Neural progenitor cell (in vitro differentiated cells): ENCODE measurements at regions not wholly inside any gene's neighbourhood (a gene's known extent, or its start where the extent isn't known, plus 50 kb on each side); places are given as distances from the start of the nearest gene placed in this dataset.

ENCODE experiments used
- EZH2 ChIP-seq: fragments of 200-600 bp; sonication (generic); IDR thresholded peaks from 2 replicates; pipeline ENCODE4 v1.6.1; 2017; ENCODE audit warnings: antibody characterized with exemption, mild to moderate bottlenecking, moderate library complexity
- TF ChIP-seq, protein P1 (sequence below): fragments of 200-600 bp; sonication (generic); IDR thresholded peaks from 2 replicates; pipeline ENCODE4 v1.5.1; 2017; ENCODE audit warnings: antibody characterized with exemption, mild to moderate bottlenecking

DNA sequence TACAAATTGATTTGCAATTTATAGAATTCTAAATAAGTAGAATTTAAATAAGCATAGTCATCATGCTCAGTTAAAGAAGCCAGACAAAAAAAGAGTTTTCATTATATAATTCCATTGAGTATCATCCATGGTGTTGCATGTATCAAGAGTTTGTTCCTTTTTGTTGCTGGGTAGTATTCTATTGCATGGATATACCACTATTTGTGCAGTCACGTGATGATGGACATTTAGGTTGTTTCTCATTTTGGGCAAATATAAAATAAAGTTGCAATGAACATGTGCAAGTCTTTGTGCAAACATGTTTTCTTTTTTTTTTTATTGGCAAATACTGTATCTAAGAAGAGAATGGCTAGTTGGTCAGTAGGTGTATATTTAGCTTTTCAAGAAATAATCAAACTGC lies 186.2 kb upstream of the FRMD6 start:
- TF ChIP-seq, protein P1, sequence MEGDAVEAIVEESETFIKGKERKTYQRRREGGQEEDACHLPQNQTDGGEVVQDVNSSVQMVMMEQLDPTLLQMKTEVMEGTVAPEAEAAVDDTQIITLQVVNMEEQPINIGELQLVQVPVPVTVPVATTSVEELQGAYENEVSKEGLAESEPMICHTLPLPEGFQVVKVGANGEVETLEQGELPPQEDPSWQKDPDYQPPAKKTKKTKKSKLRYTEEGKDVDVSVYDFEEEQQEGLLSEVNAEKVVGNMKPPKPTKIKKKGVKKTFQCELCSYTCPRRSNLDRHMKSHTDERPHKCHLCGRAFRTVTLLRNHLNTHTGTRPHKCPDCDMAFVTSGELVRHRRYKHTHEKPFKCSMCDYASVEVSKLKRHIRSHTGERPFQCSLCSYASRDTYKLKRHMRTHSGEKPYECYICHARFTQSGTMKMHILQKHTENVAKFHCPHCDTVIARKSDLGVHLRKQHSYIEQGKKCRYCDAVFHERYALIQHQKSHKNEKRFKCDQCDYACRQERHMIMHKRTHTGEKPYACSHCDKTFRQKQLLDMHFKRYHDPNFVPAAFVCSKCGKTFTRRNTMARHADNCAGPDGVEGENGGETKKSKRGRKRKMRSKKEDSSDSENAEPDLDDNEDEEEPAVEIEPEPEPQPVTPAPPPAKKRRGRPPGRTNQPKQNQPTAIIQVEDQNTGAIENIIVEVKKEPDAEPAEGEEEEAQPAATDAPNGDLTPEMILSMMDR = no peak
- no peak for TF ChIP-seq EZH2
